Choroid plexus epithelial cell (primary cell): ENCODE measurements at regions not wholly inside any gene's neighbourhood (a gene's known extent, or its start where the extent isn't known, plus 50 kb on each side); places are given as distances from the start of the nearest gene placed in this dataset.

Experiments
- DNase-seq: peaks from one replicate; pipeline ENCODE4 v3.0.0-alpha.2; 2010; ENCODE audit warnings: low read depth
- H3K4me3 ChIP-seq: 2 replicates; pipeline ENCODE4 v1.5.1; 2011; ENCODE audit warnings: low read depth, mild to moderate bottlenecking, control low read depth, low read length, moderate library complexity
- TF ChIP-seq, protein P1 (sequence below): conservative IDR thresholded peaks from 2 replicates; pipeline ENCODE4 v1.5.1; 2011; ENCODE audit warnings: low read depth, mild to moderate bottlenecking, control low read depth, inconsistent platforms, low read length, moderate library complexity

DNA sequence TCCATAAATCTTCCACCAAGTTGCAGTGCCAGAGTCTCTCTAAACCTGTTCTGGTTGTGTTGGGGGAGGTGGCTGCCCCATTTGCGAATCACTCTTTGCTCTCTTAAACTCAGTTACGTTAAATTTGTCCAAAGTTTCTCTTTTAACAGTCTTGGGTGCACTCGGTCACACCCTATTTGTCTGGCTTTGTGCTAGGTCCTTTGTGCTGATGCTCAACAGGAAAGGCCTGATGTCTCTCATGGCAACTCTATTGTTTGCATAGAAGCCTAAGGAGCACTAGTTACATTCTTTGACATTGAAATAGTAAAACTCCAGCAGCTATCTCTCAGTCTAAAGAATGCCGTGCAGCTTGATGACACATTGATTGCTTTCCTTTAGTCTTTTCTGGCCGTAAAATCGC lies 105.1 kb downstream of the TRMT11 start:
- H3K4me3 ChIP-seq = no peak overlapping the region

DNA sequence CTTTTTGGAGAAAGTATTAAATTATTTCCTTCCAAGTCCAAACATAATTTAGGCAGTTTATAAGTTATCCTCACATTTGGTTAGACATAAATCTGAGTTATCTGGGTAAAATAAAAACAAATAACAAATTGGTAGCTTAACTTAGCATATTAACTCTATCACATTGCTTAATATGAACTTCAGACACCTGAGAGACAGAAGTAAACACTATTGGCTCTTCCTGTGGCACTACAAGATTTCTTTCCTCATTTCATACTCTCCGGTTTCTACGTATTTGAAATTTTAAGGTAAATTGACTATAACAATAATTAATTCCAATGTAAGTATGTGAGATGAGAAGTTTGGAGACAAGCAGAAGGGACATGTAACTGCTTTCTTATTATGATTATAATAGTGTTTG lies 106.8 kb downstream of the TRMT11 start:
- H3K4me3 ChIP-seq = no peak overlapping the region
- DNase-seq = no peak
- TF ChIP-seq, protein P1, sequence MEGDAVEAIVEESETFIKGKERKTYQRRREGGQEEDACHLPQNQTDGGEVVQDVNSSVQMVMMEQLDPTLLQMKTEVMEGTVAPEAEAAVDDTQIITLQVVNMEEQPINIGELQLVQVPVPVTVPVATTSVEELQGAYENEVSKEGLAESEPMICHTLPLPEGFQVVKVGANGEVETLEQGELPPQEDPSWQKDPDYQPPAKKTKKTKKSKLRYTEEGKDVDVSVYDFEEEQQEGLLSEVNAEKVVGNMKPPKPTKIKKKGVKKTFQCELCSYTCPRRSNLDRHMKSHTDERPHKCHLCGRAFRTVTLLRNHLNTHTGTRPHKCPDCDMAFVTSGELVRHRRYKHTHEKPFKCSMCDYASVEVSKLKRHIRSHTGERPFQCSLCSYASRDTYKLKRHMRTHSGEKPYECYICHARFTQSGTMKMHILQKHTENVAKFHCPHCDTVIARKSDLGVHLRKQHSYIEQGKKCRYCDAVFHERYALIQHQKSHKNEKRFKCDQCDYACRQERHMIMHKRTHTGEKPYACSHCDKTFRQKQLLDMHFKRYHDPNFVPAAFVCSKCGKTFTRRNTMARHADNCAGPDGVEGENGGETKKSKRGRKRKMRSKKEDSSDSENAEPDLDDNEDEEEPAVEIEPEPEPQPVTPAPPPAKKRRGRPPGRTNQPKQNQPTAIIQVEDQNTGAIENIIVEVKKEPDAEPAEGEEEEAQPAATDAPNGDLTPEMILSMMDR = no peak

More for the DNA sequence above, 105.1 kb downstream of the TRMT11 start:
- TF ChIP-seq, protein P1 = no peak
- no peak for DNase-seq

DNA sequence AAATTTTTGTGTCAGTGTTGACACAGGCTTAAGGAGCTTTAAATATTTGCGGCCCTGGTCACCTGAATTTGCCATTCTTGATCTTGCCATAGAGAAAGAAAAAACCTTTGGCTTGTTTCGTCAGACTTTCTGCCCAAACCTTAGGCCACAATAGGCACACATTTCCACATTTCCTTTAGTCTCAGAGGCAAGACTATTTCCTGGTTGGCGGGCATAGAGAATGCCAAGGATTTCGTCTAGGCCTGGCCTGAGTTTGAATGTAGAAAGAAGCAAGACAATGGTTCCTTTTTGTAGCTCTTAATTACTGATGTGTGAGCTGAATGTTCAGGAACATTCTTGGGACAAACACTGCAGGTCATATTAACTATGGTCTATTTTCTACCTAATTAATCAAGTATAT lies 108.1 kb downstream of the TRMT11 start:
- TF ChIP-seq, protein P1 = no peak
- H3K4me3 ChIP-seq = no peak overlapping the region
- DNase-seq = no peak

DNA sequence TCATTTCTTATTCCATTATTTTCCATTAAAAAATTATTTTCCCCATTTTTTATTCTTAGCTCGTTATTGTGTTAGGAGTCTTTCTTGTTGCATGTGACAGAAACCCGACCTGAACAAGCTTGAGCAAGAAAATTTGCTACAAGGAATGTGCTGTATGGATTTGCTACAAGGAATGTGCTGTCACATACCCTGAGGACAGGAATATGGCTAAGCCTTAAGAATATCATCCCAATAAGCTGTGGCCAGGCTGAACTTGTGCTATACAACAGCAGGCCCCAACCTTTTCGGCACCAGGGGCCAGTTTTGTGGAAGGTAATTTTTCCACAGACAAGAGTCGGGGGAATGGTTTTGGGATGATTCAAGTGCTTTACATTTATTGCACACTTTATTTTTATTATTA lies 114.0 kb downstream of the TRMT11 start:
- TF ChIP-seq, protein P1 = no peak
- DNase-seq = no peak

DNA sequence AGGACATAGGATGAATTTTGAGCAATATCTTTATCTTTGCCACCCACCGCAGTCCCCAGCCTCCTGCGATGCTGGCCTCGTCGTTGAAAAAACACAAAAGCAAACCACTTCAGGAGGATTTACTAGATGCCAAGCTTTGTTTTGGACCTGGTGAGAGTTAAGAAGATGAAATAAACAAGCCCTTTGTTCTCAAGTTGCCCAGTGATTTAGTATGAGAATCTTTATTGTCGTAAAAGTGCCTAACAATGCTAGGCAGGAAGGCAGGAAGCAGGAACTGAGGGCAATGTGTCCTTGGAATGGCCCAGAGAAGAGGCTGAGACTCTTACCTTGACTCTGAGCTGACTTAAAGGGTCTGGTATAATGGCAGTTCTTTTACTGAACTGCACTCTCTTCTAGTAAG lies 116.0 kb downstream of the TRMT11 start:
- no peak for DNase-seq
- no peak overlapping the region for H3K4me3 ChIP-seq
- TF ChIP-seq, protein P1 = no peak

More for the DNA sequence above, 114.0 kb downstream of the TRMT11 start:
- H3K4me3 ChIP-seq = no peak overlapping the region

DNA sequence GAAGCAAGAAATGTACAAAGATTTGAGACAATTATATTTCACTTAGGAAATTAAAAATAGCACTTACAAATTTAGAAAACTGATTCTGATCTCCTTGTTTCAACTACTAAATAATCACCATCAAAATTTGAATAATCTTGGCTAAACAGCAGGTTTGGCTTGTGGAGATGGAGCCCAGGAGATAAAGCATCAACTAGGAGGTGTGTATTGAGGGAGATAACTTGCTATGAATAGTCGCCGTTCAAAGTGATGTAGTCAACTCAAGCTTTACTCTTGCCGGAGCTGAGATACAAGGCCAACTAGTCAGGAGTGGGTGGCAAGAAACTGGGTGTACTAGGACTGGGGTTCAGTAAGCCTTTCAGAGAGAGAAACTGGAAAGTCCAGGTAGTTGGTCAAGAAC lies 117.7 kb downstream of the TRMT11 start:
- DNase-seq = no peak
- H3K4me3 ChIP-seq = no peak overlapping the region
- TF ChIP-seq, protein P1 = no peak

DNA sequence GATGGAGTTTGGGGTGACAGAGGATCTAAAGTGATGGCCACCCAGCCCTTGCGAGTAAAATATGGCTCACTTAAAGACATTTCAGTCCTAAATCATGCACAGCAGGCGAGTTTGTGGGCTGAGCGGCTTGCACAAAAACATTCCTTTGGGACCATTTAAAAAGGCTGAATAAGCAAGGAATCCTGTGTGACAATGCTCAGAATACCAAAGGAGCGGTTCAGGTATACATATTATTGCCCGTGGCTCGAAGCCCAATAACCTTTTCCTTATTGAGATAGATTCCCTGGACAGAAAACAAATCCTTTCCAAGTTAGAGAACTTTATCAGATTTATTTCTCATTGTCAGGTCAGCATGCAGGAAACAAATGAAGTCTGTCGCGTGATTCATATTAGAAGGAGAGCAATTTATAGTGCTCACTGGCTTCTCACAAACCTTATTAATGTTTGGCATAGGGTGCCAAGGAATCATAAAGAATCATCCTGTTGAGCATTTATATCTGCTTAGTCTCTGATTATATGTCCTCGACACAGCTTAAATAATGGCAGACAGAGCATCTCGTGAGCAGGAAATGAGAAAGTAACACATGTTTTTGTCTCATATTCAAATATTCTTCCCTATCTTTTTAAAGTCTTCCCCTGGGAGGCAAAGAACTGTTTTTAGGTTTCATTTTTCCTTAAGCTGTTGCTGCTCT lies 121.3 kb downstream of the TRMT11 start:
- peak; percentile 12 for DNase-seq
- TF ChIP-seq, protein P1 = no peak
- H3K4me3 ChIP-seq = no peak overlapping the region
